SU-DHL-6 (cell line): ENCODE measurements at regions not wholly inside any gene's neighbourhood (a gene's known extent, or its start where the extent isn't known, plus 50 kb on each side); places are given as distances from the start of the nearest gene placed in this dataset.

Source experiments
- H2AFZ ChIP-seq: fragments of 200-600 bp; sonication (generic); 2 replicates; pipeline ENCODE4 v1.6.1; 2014; ENCODE audit warnings: low read depth, mild to moderate bottlenecking, moderate library complexity, mixed read lengths, antibody characterized with exemption, low read length; ENCODE audit not compliant: severe bottlenecking
- H3F3A ChIP-seq: fragments of 200-600 bp; shearing (Covaris generic); 2 replicates; pipeline ENCODE4 v1.6.0; 2016; ENCODE audit warnings: antibody characterized with exemption, mild to moderate bottlenecking; ENCODE audit not compliant: insufficient read depth
- H3K27ac ChIP-seq: fragments of 200-600 bp; sonication (generic); 2 replicates; pipeline ENCODE4 v1.5.1; 2016; ENCODE audit warnings: low read depth, mild to moderate bottlenecking, low read length, moderate library complexity, mixed read lengths
- H3K27me3 ChIP-seq: fragments of 200-600 bp; sonication (generic), shearing (Covaris generic); 2 replicates; pipeline ENCODE4 v1.6.0; 2014; ENCODE audit warnings: mild to moderate bottlenecking, low read length
- H3K36me3 ChIP-seq: fragments of 200-600 bp; sonication (generic); 2 replicates; pipeline ENCODE4 v1.6.1; 2014; ENCODE audit warnings: mild to moderate bottlenecking, low read length, mixed read lengths
- H3K4me2 ChIP-seq: fragments of 300-600, 200-600 bp; shearing (Covaris generic), sonication (generic); 2 replicates; pipeline ENCODE4 v1.6.0; 2014; ENCODE audit warnings: low read length, low read depth, mild to moderate bottlenecking; ENCODE audit not compliant: poor library complexity, severe bottlenecking
- H3K4me3 ChIP-seq: fragments of 200-600 bp; sonication (generic); 2 replicates; pipeline ENCODE4 v1.5.1; 2014; ENCODE audit warnings: antibody characterized with exemption, low read length, mild to moderate bottlenecking, mixed read lengths; ENCODE audit not compliant: insufficient read depth, poor library complexity, severe bottlenecking
- H3K79me2 ChIP-seq: fragments of 200-600 bp; sonication (generic); 2 replicates; pipeline ENCODE4 v1.6.1; 2014; ENCODE audit warnings: mild to moderate bottlenecking, low read length, moderate library complexity; ENCODE audit not compliant: insufficient read depth
- H3K9ac ChIP-seq: fragments of 200-600 bp; sonication (generic); 2 replicates; pipeline ENCODE4 v1.7.0; 2014; ENCODE audit warnings: mild to moderate bottlenecking, low read length
- H3K9me2 ChIP-seq: fragments of 200-600 bp; sonication (generic); replicated peaks from 2 replicates; pipeline ENCODE4 v1.6.1; 2014; ENCODE audit warnings: low read length; ENCODE audit not compliant: insufficient read depth
- H3K9me3 ChIP-seq: fragments of 200-600 bp; sonication (generic); 2 replicates; pipeline ENCODE4 v1.6.1; 2014; ENCODE audit warnings: low read length, mixed read lengths; ENCODE audit not compliant: insufficient read depth
- H4K20me1 ChIP-seq: fragments of 200-600 bp; sonication (generic); 2 replicates; pipeline ENCODE4 v1.6.1; 2014; ENCODE audit warnings: low read depth, mild to moderate bottlenecking, antibody characterized with exemption, low read length, moderate library complexity, mixed read lengths
- EZH2phosphoT487 ChIP-seq: fragments of 200-600 bp; sonication (generic), shearing (Covaris generic); conservative IDR thresholded peaks from 2 replicates; pipeline ENCODE4 v1.6.1; 2018; ENCODE audit warnings: mild to moderate bottlenecking, antibody characterized with exemption, low read length, moderate library complexity, mixed read lengths
- TF ChIP-seq, protein P1 (sequence below): fragments of 200-600 bp; sonication (generic); IDR thresholded peaks from one replicate; pipeline ENCODE4 v1.5.1; 2017; ENCODE audit warnings: antibody characterized with exemption, mild to moderate bottlenecking, low read length, moderate library complexity; ENCODE audit not compliant: insufficient read depth, poor library complexity, severe bottlenecking

DNA sequence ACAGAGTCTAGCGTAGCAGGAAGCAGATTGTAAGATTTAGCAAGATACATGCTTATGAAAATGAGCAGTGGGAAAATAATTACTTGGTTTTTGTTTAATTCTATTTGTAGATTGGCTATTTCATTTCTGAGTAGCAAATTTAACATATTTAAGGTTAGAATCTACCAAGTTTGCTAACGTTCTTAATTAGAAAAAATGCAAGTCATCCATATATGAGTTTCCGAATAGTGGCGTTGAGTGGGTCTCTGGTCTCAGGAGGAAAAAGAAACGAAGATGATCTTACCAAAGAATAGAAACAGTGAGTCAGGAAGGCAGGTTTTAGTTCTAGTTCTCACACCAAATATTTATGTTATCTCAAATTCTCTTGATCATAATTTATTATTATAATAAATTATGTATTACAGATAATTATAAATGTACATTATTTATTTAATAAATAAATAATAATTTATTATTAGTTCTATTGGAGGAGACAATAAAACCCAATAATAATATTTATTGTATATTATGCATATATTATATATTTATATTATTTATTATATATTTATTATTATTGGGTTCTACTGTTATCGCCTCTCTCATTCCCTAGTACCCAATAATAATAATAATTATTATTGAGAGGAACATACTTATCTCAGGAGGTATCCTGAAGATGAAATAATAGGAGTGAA, 194.3 kb upstream of the PITRM1 start:
- Histone ChIP-seq H2AFZ (no peak overlapping the region), H3K9me2 (no peaks in the 10 kb centered on the region), H3K79me2 (no peaks in the 10 kb centered on the region), H3K36me3 (no peaks in the 10 kb centered on the region), H3F3A (no peaks in the 10 kb centered on the region), H3K9ac (no peak overlapping the region), H3K9me3 (peaks cover 4% of the 10 kb centered on the region; the same call in 1 of the 2 replicates), H3K27ac (no peak overlapping the region), H3K27me3 (no peaks in the 10 kb centered on the region), H3K4me3 (no peak overlapping the region), H3K4me2 (no peak overlapping the region), H4K20me1 (no peaks in the 10 kb centered on the region)
- TF ChIP-seq EZH2phosphoT487, result no peak
- TF ChIP-seq, protein P1, sequence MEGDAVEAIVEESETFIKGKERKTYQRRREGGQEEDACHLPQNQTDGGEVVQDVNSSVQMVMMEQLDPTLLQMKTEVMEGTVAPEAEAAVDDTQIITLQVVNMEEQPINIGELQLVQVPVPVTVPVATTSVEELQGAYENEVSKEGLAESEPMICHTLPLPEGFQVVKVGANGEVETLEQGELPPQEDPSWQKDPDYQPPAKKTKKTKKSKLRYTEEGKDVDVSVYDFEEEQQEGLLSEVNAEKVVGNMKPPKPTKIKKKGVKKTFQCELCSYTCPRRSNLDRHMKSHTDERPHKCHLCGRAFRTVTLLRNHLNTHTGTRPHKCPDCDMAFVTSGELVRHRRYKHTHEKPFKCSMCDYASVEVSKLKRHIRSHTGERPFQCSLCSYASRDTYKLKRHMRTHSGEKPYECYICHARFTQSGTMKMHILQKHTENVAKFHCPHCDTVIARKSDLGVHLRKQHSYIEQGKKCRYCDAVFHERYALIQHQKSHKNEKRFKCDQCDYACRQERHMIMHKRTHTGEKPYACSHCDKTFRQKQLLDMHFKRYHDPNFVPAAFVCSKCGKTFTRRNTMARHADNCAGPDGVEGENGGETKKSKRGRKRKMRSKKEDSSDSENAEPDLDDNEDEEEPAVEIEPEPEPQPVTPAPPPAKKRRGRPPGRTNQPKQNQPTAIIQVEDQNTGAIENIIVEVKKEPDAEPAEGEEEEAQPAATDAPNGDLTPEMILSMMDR, result no peak

GRCh38 chr10:3366043-3366442, 193.5 kb upstream of the PITRM1 start:
- H3F3A ChIP-seq, result no peaks in the 10 kb centered on the region
- no peaks in the 10 kb centered on the region for H3K27me3 ChIP-seq
- H3K4me3 ChIP-seq, result no peak overlapping the region
- H3K36me3 ChIP-seq, result no peaks in the 10 kb centered on the region
- TF ChIP-seq EZH2phosphoT487, result no peak
- TF ChIP-seq, protein P1, result no peak
- H3K9me2 ChIP-seq, result no peaks in the 10 kb centered on the region
- no peaks in the 10 kb centered on the region for H4K20me1 ChIP-seq
- no peak overlapping the region for H3K4me2 ChIP-seq
- peaks cover 5% of the 10 kb centered on the region; the same call in 1 of the 2 replicates for H3K9me3 ChIP-seq
- H3K9ac ChIP-seq, result no peak overlapping the region
- H3K79me2 ChIP-seq, result no peaks in the 10 kb centered on the region
- H3K27ac ChIP-seq, result no peak overlapping the region
- H2AFZ ChIP-seq, result no peak overlapping the region

GRCh38 chr10:3365630-3366029, 193.0 kb upstream of the PITRM1 start:
- Histone ChIP-seq H3K27ac (no peak overlapping the region), H3K36me3 (no peaks in the 10 kb centered on the region), H3K4me2 (no peak overlapping the region), H2AFZ (no peak overlapping the region), H3F3A (no peaks in the 10 kb centered on the region), H3K9me2 (no peaks in the 10 kb centered on the region), H3K27me3 (no peaks in the 10 kb centered on the region), H3K9me3 (peaks cover 5% of the 10 kb centered on the region; the same call in 1 of the 2 replicates), H3K79me2 (no peaks in the 10 kb centered on the region), H3K9ac (no peak overlapping the region), H4K20me1 (no peaks in the 10 kb centered on the region), H3K4me3 (no peak overlapping the region)
- TF ChIP-seq, protein P1, result no peak
- TF ChIP-seq EZH2phosphoT487, result no peak
